GM12878 (cell line): ENCODE measurements at regions not wholly inside any gene's neighbourhood (a gene's known extent, or its start where the extent isn't known, plus 50 kb on each side); places are given as distances from the start of the nearest gene placed in this dataset.

Source experiments
- ATAC-seq: fragments of 200-7000 bp; cut with Tn5 transposase; 3 replicates; pipeline ENCODE4 v1.9.1; 2020; ENCODE audit warnings: mild to moderate bottlenecking, moderate library complexity
- BruUV-seq: library from RNA; stranded (reverse); fragments of 400-500 nt; replicated peaks from 2 replicates; lab custom pipeline; 2021; lab: Mats Ljungman, UMichigan
- CTCF ChIA-PET: fragments of 300-600 bp; sonication (Branson Sonifier 250); formaldehyde crosslinking; extraction: SDS; loops from one replicate; lab custom pipeline; 2021; ENCODE audit warnings: inconsistent platforms; lab: Yijun Ruan, JAX
- POLR2A ChIA-PET: fragments of 350-600 bp; formaldehyde crosslinking; extraction: SDS; loops from one replicate; lab custom pipeline; 2021; ENCODE audit warnings: inconsistent platforms; lab: Charles Lee
- RAD21 ChIA-PET: fragments of 300-600 bp; sonication (Branson Sonifier 250); formaldehyde crosslinking; loops from one replicate; lab custom pipeline; 2023; ENCODE audit warnings: antibody characterized with exemption; ENCODE audit not compliant: unreplicated experiment; lab: Charles Lee
- SMC1A ChIA-PET: fragments of 300-600 bp; sonication (Branson Sonifier 250); formaldehyde crosslinking; loops from one replicate; lab custom pipeline; 2023; ENCODE audit not compliant: unreplicated experiment, uncharacterized antibody; lab: Charles Lee
- DNase-seq: peaks from one replicate; pipeline ENCODE4 v3.0.0-alpha.2; 2011; ENCODE audit warnings: low read depth, low spot score
- FAIRE-seq: peaks from 3 replicates; lab custom pipeline; 2011; peaks lifted over from hg19 to GRCh38; lab: Jason Lieb, UNC
- H2AFZ ChIP-seq: 2 replicates; pipeline ENCODE4 v1.6.0; 2011; ENCODE audit warnings: low read depth, low read length, control low read depth; ENCODE audit not compliant: control insufficient read depth
- H3K27ac ChIP-seq: 2 replicates; pipeline ENCODE4 v1.5.1; 2011; ENCODE audit warnings: control low read depth; ENCODE audit not compliant: control insufficient read depth, insufficient read depth
- H3K27me3 ChIP-seq, 2 experiments: replicated peaks in 1 of 2; 2 replicates each; pipeline versions ENCODE4 v1.6.0 to v1.6.1; 2011; ENCODE audit warnings: low read length in 1 of 2; ENCODE audit not compliant: control insufficient read depth in 2 of 2, insufficient read depth in 2 of 2
- H3K36me3 ChIP-seq, 2 experiments: 2 replicates each; pipeline ENCODE4 v1.5.1; 2011; ENCODE audit warnings: low read length in 1 of 2; ENCODE audit not compliant: control insufficient read depth in 2 of 2, insufficient read depth in 2 of 2
- H3K4me1 ChIP-seq: 2 replicates; pipeline ENCODE4 v1.6.1; 2011; ENCODE audit warnings: mild to moderate bottlenecking, low read length, moderate library complexity, mixed read lengths; ENCODE audit not compliant: control insufficient read depth, insufficient read depth
- H3K4me2 ChIP-seq: 2 replicates; pipeline ENCODE4 v1.6.0; 2011; ENCODE audit warnings: control low read depth; ENCODE audit not compliant: control insufficient read depth, insufficient read depth
- H3K4me3 ChIP-seq: fragments of 200-600 bp; sonication (generic); 2 replicates; pipeline ENCODE4 v1.5.1; 2016
- H3K79me2 ChIP-seq: 2 replicates; pipeline ENCODE4 v1.6.0; 2011; ENCODE audit warnings: low read length; ENCODE audit not compliant: control insufficient read depth, insufficient read depth
- H3K9ac ChIP-seq: 2 replicates; pipeline ENCODE4 v1.8.0; 2011; ENCODE audit warnings: low read length, control low read depth, mixed read lengths; ENCODE audit not compliant: control insufficient read depth, insufficient read depth
- H3K9me3 ChIP-seq: replicated peaks from 3 replicates; pipeline ENCODE4 v1.5.1; 2011; ENCODE audit warnings: mild to moderate bottlenecking, low read length; ENCODE audit not compliant: control insufficient read depth, insufficient read depth
- H4K20me1 ChIP-seq: 2 replicates; pipeline ENCODE4 v1.6.0; 2011; ENCODE audit not compliant: control insufficient read depth, insufficient read depth
- ATF7 ChIP-seq: fragments of 450-650 bp; IDR thresholded peaks from 2 replicates; pipeline ENCODE4 v1.6.1; 2016; ENCODE audit warnings: low read depth, mild to moderate bottlenecking
- BCLAF1 ChIP-seq: fragments of 450-650 bp; IDR thresholded peaks from 2 replicates; pipeline ENCODE4 v1.6.1; 2017; ENCODE audit warnings: antibody characterized with exemption, mild to moderate bottlenecking, moderate library complexity
- CEBPZ ChIP-seq: fragments of 150-350 bp; IDR thresholded peaks from 2 replicates; pipeline ENCODE4 v1.6.1; 2016; ENCODE audit warnings: low read depth, low read length
- CHD1 ChIP-seq: IDR thresholded peaks from 2 replicates; pipeline ENCODE4 v1.6.1; 2012; ENCODE audit warnings: low read depth, low read length, improper control_type of control experiment
- E2F4 ChIP-seq: IDR thresholded peaks from 2 replicates; pipeline ENCODE4 v1.6.1; 2012; ENCODE audit warnings: low read depth, low read length, improper control_type of control experiment
- NRF1 ChIP-seq: conservative IDR thresholded peaks from 2 replicates; pipeline ENCODE4 v1.6.1; 2011; ENCODE audit warnings: mild to moderate bottlenecking, low read depth, low read length, improper control_type of control experiment
- POLR2AphosphoS2 ChIP-seq: IDR thresholded peaks from 2 replicates; pipeline ENCODE4 v1.6.1; 2011; ENCODE audit warnings: low read depth, mild to moderate bottlenecking, low read length, improper control_type of control experiment, moderate library complexity
- RAD21 ChIP-seq: IDR thresholded peaks from 2 replicates; pipeline ENCODE4 v1.6.1; 2011; ENCODE audit warnings: mild to moderate bottlenecking, low read depth, low read length, moderate library complexity; ENCODE audit not compliant: insufficient read depth
- REST ChIP-seq: IDR thresholded peaks from 2 replicates; pipeline ENCODE4 v1.6.1; 2012; ENCODE audit warnings: mild to moderate bottlenecking, low read depth, low read length
- SIN3A ChIP-seq: IDR thresholded peaks from 2 replicates; pipeline ENCODE4 v1.6.1; 2012; ENCODE audit warnings: low read depth, low read length, improper control_type of control experiment
- SMC3 ChIP-seq: IDR thresholded peaks from 2 replicates; pipeline ENCODE4 v1.6.1; 2011; ENCODE audit warnings: low read length, improper control_type of control experiment, borderline replicate concordance
- STAT3 ChIP-seq: IDR thresholded peaks from 2 replicates; pipeline ENCODE4 v1.6.1; 2011; ENCODE audit warnings: low read depth, low read length, improper control_type of control experiment
- ZNF24 ChIP-seq: fragments of 450-650 bp; IDR thresholded peaks from 2 replicates; pipeline ENCODE4 v1.6.1; 2017; ENCODE audit warnings: antibody characterized with exemption, mild to moderate bottlenecking
- WGBS: methylation state at CpG from one replicate; pipeline ENCODE4 v1.1.6; 2016; ENCODE audit warnings: low lambda C conversion rate; ENCODE audit not compliant: insufficient replicate concordance, insufficient coverage; ENCODE audit errors: missing lambda C conversion rate; 5-methylcytosine and 5-hydroxymethylcytosine counted together
- in situ Hi-C: fragments of 300-500 bp; cut with MboI; formaldehyde crosslinking; loops from 9 replicates; pipeline ENCODE4 v1.14.3; 2018; ENCODE audit warnings: mixed read lengths
- intact Hi-C: fragments of 100-400 bp; cut with micrococcal nuclease; formaldehyde crosslinking; loops from one replicate; pipeline ENCODE4 v1.14.2; 2022; ENCODE audit not compliant: unreplicated experiment

GRCh38 chr4:183823434-183823833 lies 81.7 kb upstream of the STOX2 start (continued):
- TF ChIP-seq SMC3: no peak
- no peak for TF ChIP-seq SIN3A
- TF ChIP-seq ATF7: no peak
- TF ChIP-seq BCLAF1: no peak
- no peak for TF ChIP-seq STAT3
- TF ChIP-seq, all 136 proteins: peak for 0

- H3K4me1 ChIP-seq: no peaks in the 10 kb centered on the region
- H3K27me3 ChIP-seq: no peaks in the 10 kb centered on the region
- no peak overlapping the region for H3K9ac ChIP-seq
- no peak for DNase-seq
- no peak overlapping the region for H2AFZ ChIP-seq
- CTCF ChIA-PET: no interaction called here
- SMC1A ChIA-PET: interaction anchor here (1.2 kb wide), 1 partner anchor 87 kb away, joined by 4 read pairs; no protein-coding TSS in a partner anchor
- BruUV-seq: no TSS peak
- H3K4me3 ChIP-seq: no peak overlapping the region
- WGBS: 43% methylated on average over 18 of the region's 18 CpGs
- no peak for FAIRE-seq
- RAD21 ChIA-PET: no interaction called here
- no peak for ATAC-seq
- H3K27ac ChIP-seq: no peak overlapping the region
- no peaks in the 10 kb centered on the region for H3K79me2 ChIP-seq
- no peaks in the 10 kb centered on the region for H3K36me3 ChIP-seq
- intact Hi-C loops: no loop called here
- H4K20me1 ChIP-seq: no peaks in the 10 kb centered on the region
- in situ Hi-C loops: no loop called here
- H3K4me2 ChIP-seq: no peak overlapping the region
- POLR2A ChIA-PET: no interaction called here
- H3K9me3 ChIP-seq: no peaks in the 10 kb centered on the region
- no peak for TF ChIP-seq CHD1
- TF ChIP-seq NRF1: no peak
- TF ChIP-seq RAD21: no peak
- TF ChIP-seq E2F4: no peak
- TF ChIP-seq CEBPZ: no peak
- no peak for TF ChIP-seq POLR2AphosphoS2
- TF ChIP-seq REST: no peak
- TF ChIP-seq ZNF24: no peak
Measured at GRCh38 chr4:183825346-183825745, 79.8 kb upstream of the STOX2 start.
